GM23338 (cell line): ENCODE measurements at regions not wholly inside any gene's neighbourhood (a gene's known extent, or its start where the extent isn't known, plus 50 kb on each side); places are given as distances from the start of the nearest gene placed in this dataset.

Experiments
- ATAC-seq: fragments of 200-7000 bp; cut with Tn5 transposase; 3 replicates; pipeline ENCODE4 v1.9.1; 2020
- DNase-seq: peaks from one replicate; pipeline ENCODE4 v3.0.0-alpha.2; 2015; ENCODE audit warnings: low spot score
- H2AFZ ChIP-seq: fragments of 200-600 bp; sonication (generic); 2 replicates; pipeline ENCODE4 v1.8.0; 2016; ENCODE audit warnings: antibody characterized with exemption, mild to moderate bottlenecking, moderate library complexity
- H3F3A ChIP-seq: fragments of 200-600 bp; sonication (generic); replicated peaks from 2 replicates; pipeline ENCODE4 v1.8.0; 2017; ENCODE audit warnings: antibody characterized with exemption, mixed run types, low read depth
- H3K27ac ChIP-seq: fragments of 200-600 bp; sonication (generic); 2 replicates; pipeline ENCODE4 v1.6.1; 2016; ENCODE audit warnings: low read depth
- H3K27me3 ChIP-seq: fragments of 200-600 bp; sonication (generic); 2 replicates; pipeline ENCODE4 v1.8.0; 2016; ENCODE audit warnings: mild to moderate bottlenecking, mixed run types, moderate library complexity; ENCODE audit not compliant: insufficient read depth
- H3K36me3 ChIP-seq: fragments of 200-600 bp; sonication (generic); 2 replicates; pipeline ENCODE4 v1.8.0; 2016; ENCODE audit warnings: mild to moderate bottlenecking; ENCODE audit not compliant: insufficient read depth
- H3K4me1 ChIP-seq: fragments of 200-600 bp; sonication (generic); 2 replicates; pipeline ENCODE4 v1.8.0; 2016; ENCODE audit warnings: mild to moderate bottlenecking, moderate library complexity; ENCODE audit not compliant: insufficient read depth
- H3K4me2 ChIP-seq: fragments of 200-600 bp; sonication (generic); 2 replicates; pipeline ENCODE4 v1.7.1; 2017; ENCODE audit warnings: mixed run types
- H3K4me3 ChIP-seq: fragments of 200-600 bp; sonication (generic); 2 replicates; pipeline ENCODE4 v1.6.1; 2016; ENCODE audit warnings: mixed run types
- H3K79me2 ChIP-seq: fragments of 200-600 bp; sonication (generic); replicated peaks from 2 replicates; pipeline ENCODE4 v1.8.0; 2017; ENCODE audit warnings: mild to moderate bottlenecking; ENCODE audit not compliant: insufficient read depth
- H3K9me2 ChIP-seq: fragments of 200-600 bp; sonication (generic); 2 replicates; pipeline ENCODE4 v1.8.0; 2017; ENCODE audit not compliant: insufficient read depth
- H4K20me1 ChIP-seq: fragments of 200-600 bp; sonication (generic); replicated peaks from 2 replicates; pipeline ENCODE4 v1.8.0; 2017; ENCODE audit warnings: mild to moderate bottlenecking; ENCODE audit not compliant: insufficient read depth
- H3K27ac Mint-ChIP-seq: 2 replicates; pipeline ENCODE4 v1.8.0; 2020; ENCODE audit warnings: inconsistent platforms, mild to moderate bottlenecking, moderate library complexity, mixed read lengths
- H3K27me3 Mint-ChIP-seq: 3 replicates; pipeline ENCODE4 v1.8.0; 2022; ENCODE audit warnings: low read depth, mild to moderate bottlenecking, moderate library complexity, mixed read lengths, inconsistent platforms; ENCODE audit not compliant: insufficient read depth, poor library complexity
- H3K36me3 Mint-ChIP-seq: 3 replicates; pipeline ENCODE4 v1.8.0; 2021; ENCODE audit warnings: low read depth, mild to moderate bottlenecking, inconsistent platforms, moderate library complexity, mixed read lengths
- H3K4me1 Mint-ChIP-seq: 3 replicates; pipeline ENCODE4 v1.8.0; 2020; ENCODE audit warnings: mild to moderate bottlenecking, inconsistent platforms, mixed read lengths
- H3K4me3 Mint-ChIP-seq: 3 replicates; pipeline ENCODE4 v1.8.0; 2021; ENCODE audit warnings: moderate library complexity, mild to moderate bottlenecking, inconsistent platforms, mixed read lengths
- H3K9me3 Mint-ChIP-seq: 3 replicates; pipeline ENCODE4 v1.8.0; 2020; ENCODE audit warnings: moderate library complexity, mild to moderate bottlenecking, inconsistent platforms, mixed read lengths
- CREB1 ChIP-seq: fragments of 250-450 bp; sonication (Bioruptor Pico); IDR thresholded peaks from 2 replicates; pipeline ENCODE4 v1.5.0; 2020; ENCODE audit warnings: low read depth, mild to moderate bottlenecking, moderate library complexity
- CTCF ChIP-seq, 2 experiments: fragments of 200-600 bp in 1 of 2; sonication (generic) in 1 of 2; conservative IDR thresholded peaks; 2 replicates each; pipeline versions ENCODE4 v1.5.1 to v1.6.1; 2016 to 2017; ENCODE audit warnings: antibody characterized with exemption in 2 of 2, low read depth in 2 of 2, mild to moderate bottlenecking in 2 of 2, moderate library complexity in 1 of 2
- EZH2 ChIP-seq: fragments of 200-600 bp; sonication (generic); IDR thresholded peaks from one replicate; pipeline ENCODE4 v1.8.0; 2017; ENCODE audit warnings: antibody characterized with exemption, mild to moderate bottlenecking, low read depth; ENCODE audit not compliant: unreplicated experiment
- JUNB ChIP-seq: IDR thresholded peaks from one replicate; pipeline ENCODE4 v1.6.1; 2016; ENCODE audit warnings: antibody characterized with exemption; ENCODE audit not compliant: unreplicated experiment
- NANOG ChIP-seq: IDR thresholded peaks from 2 replicates; pipeline ENCODE4 v1.6.1; 2016; ENCODE audit warnings: antibody characterized with exemption, borderline replicate concordance
- POLR2AphosphoS5 ChIP-seq: IDR thresholded peaks from 2 replicates; pipeline ENCODE4 v1.6.1; 2016; ENCODE audit warnings: antibody characterized with exemption, low read depth
- REST ChIP-seq: IDR thresholded peaks from one replicate; pipeline ENCODE4 v1.6.1; 2018; ENCODE audit warnings: antibody characterized with exemption; ENCODE audit not compliant: unreplicated experiment
- ZNF114 ChIP-seq: fragments of 250-450 bp; sonication (Bioruptor Pico); IDR thresholded peaks from 2 replicates; pipeline ENCODE4 v1.5.0; 2020; ENCODE audit warnings: mild to moderate bottlenecking, moderate library complexity
- ZNF331 ChIP-seq: fragments of 250-450 bp; sonication (Bioruptor Pico); IDR thresholded peaks from 2 replicates; pipeline ENCODE4 v1.5.0; 2020; ENCODE audit warnings: low read depth, mild to moderate bottlenecking, moderate library complexity

- TF ChIP-seq REST = no peak
- no peak for TF ChIP-seq CREB1 (CRISPR knock-in tag)
- no peak for TF ChIP-seq NANOG
- no peak for TF ChIP-seq JUNB
- TF ChIP-seq POLR2AphosphoS5 = no peak
- no peak for TF ChIP-seq EZH2
- no peak for TF ChIP-seq ZNF114 (CRISPR knock-in tag)
Observed at GRCh38 chr4:34851411-34851810, 1392.9 kb downstream of the ARAP2 start (continued).

GRCh38 chr4:34854451-34854850 is 1389.9 kb downstream of the ARAP2 start:
- no peaks in the 10 kb centered on the region for H3F3A ChIP-seq
- no peak for ATAC-seq
- H3K9me3 Mint-ChIP-seq = no peaks in the 10 kb centered on the region
- no peaks in the 10 kb centered on the region for H3K36me3 Mint-ChIP-seq
- H3K4me1 ChIP-seq = no peaks in the 10 kb centered on the region
- no peaks in the 10 kb centered on the region for H3K36me3 ChIP-seq
- H3K27ac Mint-ChIP-seq = no peak overlapping the region
- H3K9me2 ChIP-seq = no peaks in the 10 kb centered on the region
- no peaks in the 10 kb centered on the region for H3K4me1 Mint-ChIP-seq
- no peaks in the 10 kb centered on the region for H3K27me3 ChIP-seq
- no peak overlapping the region for H3K4me2 ChIP-seq
- DNase-seq = no peak
- H3K4me3 Mint-ChIP-seq = no peak overlapping the region
- no peak overlapping the region for H3K27ac ChIP-seq
- H3K4me3 ChIP-seq = no peak overlapping the region
- TF ChIP-seq JUNB (no peak), NANOG (no peak), CTCF (conservative IDR thresholded peaks at IDR 0.05; ENCODE audit: low read depth in 2 of 2) (no peak), CREB1 (CRISPR knock-in tag) (no peak), POLR2AphosphoS5 (no peak), REST (no peak), ZNF331 (CRISPR knock-in tag) (no peak)
- no peaks in the 10 kb centered on the region for H3K79me2 ChIP-seq
- H2AFZ ChIP-seq = no peak overlapping the region
- no peaks in the 10 kb centered on the region for H3K27me3 Mint-ChIP-seq
- H4K20me1 ChIP-seq = no peaks in the 10 kb centered on the region
